ENCODE measurements at regions not wholly inside any gene's neighbourhood (a gene's known extent, or its start where the extent isn't known, plus 50 kb on each side); places are given as distances from the start of the nearest gene placed in this dataset.

DNA sequence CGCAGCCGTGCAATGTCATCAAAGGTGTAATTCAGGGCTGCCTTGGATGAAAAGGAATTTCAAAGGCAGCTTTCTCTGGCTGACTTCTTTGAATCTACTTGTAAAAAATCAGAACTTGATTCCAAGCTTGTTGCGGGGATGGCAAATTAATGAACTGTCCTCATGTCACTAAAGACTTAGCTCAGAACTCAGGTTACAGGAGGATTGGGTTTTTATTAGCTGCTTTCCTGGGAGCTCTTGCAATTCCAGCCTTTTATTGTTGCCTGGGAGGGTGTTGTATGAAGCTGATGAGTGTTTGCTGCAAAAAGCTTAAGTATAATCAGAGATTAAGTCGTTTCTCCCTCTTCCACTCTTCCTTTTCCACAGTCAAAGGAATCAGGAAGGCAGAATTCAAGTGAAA lies 113.0 kb upstream of the CDH4 start:
- no peak for DNase-seq

DNA sequence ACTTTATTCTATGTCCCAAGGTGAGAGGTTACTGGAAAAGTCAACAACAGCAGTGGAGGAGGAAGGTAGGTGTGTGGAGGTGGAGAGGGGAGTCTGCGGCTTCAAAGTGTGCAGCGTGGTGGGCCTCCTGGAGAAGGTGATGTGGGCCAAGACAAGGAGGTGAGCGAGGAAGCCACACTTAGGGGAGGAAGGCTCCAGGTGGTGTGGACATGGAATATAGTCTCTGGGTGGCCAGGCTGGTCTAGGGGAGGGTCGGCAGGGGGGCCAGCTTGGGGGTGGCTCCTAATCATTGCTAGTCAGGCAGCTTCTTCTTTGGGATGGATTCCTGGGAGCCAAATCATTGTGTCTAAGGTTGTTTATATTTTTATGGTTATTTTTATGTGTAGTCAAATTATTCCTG lies 111.5 kb upstream of the CDH4 start:
- no peak for DNase-seq

DNA sequence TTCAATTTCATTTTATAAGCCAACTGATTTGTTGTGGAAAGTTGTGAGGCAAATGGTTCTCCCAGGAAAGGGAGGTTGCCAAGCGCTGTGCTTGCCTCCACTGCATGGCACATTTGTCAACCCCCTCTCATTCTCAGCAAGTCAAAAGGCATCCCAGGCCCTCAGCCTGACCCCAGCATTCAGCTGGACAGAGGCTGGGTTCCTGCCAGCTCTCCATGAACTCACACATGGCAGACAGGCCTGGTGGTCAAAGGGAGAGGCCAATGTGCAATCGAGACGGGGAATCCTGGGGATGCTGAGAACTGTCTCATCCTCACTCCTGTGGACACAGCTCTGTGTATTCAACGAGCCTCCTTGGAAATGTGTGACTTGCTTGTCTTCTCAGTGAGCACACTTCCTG lies 106.0 kb upstream of the CDH4 start:
- DNase-seq: no peak

DNA sequence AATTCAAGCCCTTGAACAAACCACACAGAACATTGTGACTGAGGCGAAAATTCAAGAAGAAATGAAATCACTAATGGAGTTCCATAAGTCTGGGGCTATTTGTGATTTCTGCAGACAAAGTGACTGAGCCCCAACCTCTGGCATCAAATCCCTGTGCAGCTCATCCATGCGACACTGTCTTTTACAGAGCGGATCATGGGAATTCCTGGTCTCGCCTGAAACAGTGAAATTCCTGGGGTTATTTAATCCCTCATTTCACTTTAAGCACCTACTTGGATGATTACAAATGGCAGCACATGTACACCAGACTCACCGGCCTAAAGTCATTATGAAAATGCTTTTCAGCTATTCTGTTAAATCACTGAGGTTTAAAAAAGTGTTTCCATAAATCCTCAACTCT lies 102.4 kb upstream of the CDH4 start:
- DNase-seq: no peak

DNA sequence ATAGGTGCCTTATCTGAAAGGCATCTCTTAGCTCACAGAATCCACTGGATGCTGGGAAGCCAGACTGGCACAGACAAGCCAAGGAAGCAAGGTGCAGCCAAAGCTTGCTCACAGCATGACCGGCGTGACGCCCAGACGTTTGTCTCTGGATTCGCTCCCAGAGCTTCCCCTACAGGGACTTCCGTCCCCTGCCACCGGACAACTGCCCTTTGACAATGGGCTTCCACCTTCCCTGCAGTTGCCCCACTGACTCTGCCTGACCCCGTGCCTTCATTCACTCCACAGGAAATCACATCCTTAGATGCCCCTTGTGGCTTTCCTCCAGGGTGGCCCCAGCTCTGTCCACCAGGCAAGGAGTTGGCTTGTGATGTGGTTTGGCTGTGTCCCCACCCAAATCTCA lies 94.8 kb upstream of the CDH4 start:
- no peak for DNase-seq

DNA sequence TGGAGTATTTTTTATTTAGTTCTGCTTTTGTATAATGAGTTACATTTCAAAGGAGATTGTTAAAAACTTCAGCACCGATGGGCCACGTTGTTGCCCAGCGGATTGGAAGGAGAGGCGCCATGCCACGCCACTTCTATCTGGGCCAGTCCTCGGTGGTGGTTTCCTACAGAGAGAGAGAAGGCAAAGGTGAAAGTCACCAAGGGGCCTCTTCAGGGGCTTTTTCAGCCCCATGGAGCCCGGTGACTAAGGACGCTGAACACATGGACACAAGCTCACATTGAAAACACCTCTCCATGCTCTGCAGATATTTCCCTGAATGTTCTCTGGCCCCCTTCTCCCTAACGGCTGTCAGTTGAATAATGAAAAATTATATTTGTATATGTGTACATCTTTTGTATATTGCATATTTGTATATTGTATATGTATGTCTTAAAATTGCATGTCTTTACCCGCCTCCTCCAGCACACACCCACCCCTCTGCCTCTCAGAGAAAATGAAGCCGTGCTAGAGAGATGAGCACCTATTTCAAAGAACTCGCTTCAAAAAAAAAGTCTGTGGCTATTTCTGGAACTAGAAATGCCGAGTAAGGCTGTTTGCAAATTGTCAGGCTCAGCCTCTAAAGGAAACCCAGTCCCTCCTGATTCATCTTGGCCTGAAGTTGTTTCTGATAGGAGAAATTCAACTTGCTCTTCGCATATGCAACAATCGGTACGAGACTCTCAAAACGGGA lies 91.9 kb upstream of the CDH4 start:
- no peak for DNase-seq

DNA sequence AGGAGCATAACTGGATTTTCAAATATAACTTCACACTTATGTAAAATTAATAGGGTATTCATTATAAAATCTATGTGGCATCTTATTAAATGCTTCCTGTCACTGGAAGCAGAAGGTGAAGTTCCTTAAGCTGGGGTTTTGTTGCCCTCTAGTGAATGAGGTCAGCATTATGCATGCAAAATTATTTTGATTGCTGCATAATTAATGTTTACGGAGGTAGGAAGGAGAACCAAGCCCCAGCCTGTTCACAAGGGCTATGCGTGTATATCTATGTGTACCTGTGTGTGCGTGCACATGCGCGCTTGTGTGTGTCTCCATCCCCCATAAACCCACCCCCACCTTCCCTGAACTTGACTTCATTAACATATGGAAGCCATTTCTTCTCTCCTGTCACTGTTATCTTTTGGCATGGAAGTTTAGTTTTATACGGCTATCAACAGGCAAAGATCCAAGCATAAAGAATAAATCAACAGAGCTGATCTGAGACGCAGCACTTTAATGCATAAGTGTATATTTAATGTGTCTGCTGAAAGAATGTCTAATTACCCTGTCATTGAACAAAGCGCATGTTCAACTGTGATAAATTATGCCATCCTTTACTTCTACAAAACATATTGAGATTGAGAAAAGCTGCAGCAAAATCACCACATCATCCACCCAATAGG lies 90.2 kb upstream of the CDH4 start:
- no peak for DNase-seq

DNA sequence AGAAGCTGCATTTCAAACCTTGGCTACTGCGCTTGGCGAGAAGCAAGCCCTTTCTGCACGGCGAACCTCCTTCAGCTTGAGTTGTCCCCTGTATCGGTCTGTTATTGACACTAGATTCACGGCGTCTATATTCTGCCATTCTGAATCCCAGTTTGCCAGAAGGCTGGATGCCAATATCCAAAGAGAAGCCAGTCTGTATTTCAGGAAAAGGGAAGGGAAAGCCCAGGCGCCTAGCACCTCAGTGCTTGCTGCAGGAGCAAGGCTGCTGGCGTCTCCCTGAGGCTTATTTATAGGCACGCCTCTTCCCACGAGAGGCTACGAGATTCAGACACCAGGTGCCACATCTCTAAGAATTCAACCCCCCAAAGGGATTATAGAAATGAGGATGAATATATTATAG lies 89.6 kb upstream of the CDH4 start:
- no peak for DNase-seq

DNA sequence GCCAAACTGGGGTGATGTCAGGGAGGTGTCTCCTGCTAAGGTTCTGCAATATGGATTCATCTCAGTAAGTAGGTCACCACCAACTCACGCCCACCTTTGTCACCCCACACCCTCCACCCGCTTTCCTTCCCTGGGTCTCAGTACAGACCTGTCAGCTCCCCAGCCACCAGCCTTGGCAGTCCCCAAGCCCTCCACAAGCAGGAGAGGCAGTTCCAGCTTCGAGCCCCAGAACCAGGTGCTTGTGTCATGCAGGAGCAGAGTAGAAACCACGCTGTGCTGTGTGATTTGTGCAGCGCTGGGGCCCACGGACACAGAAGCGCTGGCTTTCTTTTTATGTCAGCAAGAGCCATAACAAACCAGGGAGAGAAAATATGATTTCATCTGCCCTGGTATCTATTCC lies 89.0 kb upstream of the CDH4 start:
- no peak for DNase-seq

DNA sequence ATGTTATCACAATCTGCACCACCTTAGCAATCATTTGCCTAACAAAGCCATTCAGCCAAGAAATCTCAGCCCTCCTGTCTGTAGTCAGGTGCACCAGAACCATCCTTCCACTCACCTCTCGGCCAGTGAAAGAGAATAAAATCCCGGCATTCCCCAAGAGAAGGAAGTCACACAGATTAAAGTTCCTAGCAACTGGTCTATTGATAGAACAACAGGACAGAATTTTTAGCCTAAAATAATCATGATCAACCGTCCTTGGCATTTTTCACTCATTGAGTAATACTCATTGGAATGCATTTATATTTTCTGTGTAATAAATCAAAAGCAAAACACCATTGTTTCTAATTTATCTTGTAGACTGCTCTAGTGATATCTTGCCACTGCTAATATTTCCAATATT lies 85.7 kb upstream of the CDH4 start:
- no peak for DNase-seq

DNA sequence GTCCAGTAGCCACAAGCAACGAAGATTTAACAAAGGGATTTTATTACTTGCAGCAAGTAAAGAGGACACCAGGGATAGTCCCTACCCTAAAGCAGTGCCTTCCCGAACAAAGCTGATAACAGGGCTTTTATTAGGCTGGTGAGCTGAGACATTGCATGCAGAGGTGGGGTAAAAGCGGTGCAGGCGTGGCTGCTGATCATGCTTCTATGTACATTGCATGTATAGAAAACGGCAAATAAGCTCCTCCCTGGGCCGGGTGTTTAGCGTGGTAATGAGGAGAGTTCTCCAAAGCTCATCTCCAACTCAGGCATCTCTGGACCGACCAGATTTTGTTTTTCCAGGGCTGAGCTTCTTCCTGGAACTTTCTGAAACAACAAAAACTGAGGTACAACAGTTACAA lies 83.5 kb upstream of the CDH4 start:
- DNase-seq: no peak

DNA sequence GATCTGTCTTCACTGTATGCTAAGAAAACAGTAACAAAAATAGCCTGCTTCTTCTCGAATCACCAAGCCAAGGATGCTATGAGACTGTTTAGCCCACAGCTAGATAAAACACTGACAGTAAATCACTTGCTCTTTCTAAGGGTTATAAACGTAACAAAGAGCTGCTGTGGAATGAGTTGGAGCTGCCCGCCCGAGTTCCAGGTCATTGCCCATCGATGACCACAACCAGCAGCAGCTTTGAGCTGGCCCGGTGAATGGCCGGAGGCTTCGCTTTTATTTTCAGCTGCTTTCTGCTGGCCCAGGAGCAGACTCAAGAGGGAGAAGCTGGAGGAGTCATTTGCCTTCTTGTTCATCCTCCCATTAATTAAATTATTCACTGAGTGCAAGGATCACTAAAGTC lies 82.2 kb upstream of the CDH4 start:
- no peak for DNase-seq

DNA sequence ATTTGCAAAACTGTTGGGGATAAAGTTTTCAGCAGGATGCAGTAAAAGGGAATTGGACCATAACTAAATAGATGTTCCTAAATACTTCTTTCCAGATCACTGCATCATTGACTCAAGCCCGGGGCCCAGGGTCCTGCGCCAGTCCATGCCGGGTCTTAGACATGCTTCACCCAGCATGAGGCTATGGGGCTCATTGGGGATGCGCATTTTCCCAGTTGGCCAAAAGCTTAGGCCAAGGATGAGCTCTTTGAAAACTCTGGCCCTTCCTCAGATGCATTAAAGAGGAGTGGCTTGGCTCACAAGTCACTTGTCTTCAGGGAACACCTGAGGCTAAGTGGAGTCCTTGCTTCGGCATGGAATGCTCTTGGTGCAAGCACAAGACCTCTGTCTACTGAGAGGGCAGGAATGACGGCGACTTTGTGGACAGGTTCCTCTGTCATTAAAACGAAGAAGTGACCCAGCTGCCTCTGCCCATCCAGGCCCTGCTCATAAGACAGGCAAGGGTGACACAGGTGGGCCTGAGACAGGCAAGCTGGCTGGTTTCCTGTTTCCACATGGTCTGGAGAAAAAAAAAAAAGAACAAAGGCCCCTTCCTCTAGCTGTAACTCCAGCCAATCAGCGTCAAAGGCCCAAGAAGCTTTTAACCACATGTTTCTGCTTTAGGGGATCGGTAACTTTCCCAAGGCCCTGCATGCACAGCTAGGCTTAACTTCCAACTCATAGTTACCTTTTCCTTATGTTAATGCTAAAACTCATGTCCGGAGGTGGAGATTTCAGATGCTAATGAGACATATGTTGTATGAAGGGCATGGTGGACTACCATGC lies 81.4 kb upstream of the CDH4 start:
- DNase-seq: no peak

DNA sequence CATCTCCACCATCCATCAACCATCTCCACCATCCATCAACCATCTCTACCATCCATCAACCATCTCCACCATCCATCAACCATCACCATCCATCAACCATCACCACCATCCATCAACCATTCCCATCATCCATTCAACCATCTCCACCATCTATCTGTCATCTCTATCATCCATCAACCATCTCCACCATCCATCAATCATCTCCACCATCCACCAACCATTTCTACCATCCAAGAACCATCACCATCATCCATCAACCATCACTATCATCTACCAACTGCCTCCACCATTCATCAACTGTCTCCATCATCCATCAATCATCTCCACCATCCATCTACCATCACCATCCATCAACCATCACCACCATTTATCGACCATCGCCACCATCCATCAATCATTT lies 78.8 kb upstream of the CDH4 start:
- no peak for DNase-seq

DNA sequence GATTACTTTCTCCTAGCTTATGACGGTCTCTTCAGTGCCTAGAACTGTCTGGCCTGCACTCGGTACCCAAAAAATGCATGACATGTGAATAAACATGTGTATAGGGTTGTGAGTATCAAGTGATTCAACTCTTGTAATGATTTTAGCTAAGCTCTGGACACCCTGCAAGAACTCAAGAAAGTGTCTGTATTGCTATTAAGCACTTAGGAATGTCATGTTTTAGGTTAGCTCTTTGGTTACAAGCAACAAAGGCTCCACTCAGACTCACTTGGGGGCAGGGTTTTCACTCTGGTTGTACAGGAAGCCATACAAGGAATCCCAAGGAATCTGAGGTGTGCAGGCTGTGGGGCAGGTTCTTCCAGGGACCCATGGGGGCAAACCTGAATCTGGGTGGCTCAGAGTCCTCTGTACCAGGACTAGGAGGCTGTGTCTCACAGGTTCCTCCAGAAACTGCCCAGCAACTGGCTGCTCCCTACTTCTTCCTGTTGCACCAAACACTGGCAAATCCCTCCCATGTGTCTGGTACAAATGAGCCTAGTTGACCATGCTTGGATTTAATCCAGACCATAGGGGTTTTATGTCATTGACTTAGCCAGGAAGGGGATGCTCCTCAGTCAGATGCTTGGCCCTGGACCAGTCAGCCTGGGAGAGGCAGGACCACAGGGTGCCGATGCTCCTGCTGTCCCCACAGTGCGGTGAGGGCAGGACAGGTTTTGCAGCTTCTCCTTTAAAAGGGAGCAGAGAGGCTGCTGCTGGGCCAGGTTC lies 77.9 kb upstream of the CDH4 start:
- no peak for DNase-seq

DNA sequence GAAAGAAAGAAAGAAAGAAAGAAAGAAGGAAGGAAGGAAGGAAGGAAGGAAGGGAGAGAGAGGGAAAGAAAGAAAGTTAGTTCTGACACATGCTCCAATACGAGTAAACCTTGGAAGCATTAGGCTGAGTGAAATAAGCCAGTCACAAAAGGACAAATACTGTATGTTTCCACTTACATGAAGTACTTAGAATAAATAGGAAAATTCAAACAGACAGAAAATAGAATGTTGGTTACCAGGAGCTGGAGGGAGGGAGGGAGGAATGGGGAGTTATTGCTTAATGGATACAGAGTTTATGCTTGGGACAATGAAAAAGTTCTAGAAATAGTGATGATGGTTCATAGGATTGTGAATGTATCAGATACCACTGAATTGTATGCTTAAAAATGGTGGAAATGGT lies 75.2 kb upstream of the CDH4 start:
- no peak for DNase-seq

DNA sequence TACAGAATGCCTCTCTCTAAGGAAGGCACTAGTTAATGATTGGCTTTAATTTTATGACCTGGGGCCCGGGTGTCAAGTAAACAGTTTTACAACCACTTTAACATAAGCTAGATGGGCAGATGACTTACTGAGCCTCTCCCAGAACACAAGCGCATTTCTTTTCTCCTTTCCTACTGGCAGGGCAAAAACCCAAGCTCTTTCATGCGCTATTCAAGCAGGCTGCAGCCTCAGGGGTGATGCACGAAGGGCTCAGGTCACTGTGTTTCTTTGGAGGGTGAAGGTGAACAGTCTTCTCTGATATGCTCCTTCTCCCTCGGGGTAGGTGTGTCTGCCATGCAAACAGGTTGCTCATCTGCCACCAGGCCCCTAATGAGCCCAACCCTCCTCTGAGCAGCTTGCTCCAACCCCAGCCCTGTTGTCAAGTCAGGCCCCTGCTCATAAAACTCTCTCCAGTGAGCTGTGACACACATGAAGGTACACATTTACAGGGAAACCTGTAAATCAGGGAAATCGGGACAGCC lies 73.5 kb upstream of the CDH4 start:
- no peak for DNase-seq

DNA sequence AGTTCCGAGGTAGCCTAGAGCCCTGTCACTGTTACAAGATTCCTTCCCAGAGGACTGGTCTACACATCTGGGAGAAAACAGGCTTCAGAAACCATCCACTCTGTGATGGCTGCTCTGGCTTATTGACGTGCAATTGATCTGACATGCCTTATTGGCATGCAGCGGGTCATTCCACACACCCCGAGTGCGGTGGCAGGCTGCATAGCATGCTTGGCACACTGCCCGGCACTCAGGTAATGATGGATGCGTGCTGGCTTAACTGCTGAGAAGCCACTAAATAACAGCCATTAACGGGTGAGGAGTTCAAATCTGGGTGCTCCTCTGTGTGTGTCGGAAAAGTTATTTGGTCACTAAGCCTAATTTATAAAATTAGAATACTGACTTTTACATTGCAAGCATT lies 67.9 kb upstream of the CDH4 start:
- no peak for DNase-seq

DNA sequence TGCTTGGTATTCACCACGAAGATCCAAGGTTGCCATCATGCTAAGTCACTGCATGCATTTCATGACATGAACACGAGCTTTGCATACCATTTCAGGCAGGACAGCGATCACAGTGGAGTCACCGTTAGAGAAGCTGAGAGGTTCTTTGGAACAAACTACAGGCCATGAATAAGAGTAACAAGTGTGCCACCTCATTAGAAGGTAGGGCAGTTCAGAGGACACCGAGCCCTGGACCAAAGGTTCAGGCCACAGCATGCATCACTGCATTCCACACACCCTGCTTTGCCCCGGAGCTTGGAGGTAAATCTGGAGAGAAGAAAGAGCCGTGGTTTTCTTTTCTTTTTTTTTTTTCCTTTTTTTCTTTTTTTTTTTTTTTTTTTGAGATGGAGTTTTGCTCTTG lies 66.9 kb upstream of the CDH4 start:
- no peak for DNase-seq

DNA sequence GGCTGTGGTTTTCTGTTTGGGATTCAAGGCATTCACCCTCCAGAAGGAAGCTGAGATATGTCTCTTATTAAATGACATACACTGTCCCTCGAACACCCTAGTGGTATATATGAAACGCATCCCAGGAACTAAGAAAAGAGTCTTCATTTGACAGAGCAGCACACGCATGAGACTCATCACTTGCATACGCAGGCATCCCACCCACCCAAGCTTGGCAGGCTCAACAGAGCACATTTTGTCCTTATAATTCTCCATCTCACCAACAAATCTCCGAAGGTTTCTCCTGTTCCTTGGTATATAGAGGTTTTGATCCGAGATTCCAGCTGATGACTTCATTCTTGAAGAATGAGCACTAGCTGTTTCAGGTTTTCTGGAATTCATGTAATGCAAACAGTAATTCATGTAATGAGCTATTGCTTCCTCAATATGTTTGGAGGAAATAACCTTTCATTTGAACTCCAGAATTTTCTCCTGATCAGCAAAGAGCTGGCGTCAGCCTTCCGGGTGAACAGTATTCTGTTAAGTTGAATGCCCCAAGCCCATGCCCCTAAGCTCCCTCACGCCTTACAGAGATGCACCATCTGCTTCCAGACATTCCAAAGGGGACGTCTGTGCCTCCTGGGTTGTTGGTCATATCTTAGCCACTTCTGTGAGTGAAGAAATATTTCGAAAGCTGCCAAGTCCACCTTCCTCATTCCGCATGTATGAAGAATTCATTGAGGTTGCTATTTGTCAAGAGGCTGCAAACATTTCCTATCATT lies 66.0 kb upstream of the CDH4 start:
- DNase-seq: no peak

DNA sequence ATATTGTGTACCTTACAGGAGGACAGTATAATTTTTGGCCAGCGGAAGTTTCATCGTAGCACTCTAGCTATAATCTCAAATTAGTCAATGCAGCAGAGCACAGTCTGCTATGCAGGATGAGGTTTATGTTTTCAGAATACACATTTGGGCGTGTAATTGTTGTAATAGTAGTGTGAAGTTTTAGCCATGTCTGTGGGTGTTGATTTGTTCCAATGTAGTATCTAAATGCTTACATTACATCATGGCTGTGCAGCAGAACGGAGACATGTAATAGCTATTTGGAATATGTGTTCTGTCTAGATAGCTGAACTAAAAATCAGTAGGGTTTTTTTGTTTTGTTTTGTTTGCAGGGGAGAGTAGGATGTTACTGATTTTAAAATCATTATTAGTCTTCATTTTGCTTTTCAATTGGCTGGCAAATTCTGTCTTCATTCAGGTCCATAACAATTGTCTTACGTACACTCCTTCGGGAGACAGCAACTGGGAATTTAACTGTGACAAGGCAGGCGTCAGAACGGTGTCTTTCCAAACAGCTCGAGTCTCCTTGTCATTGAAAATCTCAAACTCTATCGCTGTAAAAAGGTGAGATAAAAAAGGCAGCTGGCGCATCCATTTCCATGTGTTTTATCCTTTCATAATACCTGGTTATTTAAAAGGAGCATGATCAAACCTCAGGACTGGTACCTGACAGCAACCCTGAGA lies 65.1 kb upstream of the CDH4 start:
- DNase-seq: no peak

DNA sequence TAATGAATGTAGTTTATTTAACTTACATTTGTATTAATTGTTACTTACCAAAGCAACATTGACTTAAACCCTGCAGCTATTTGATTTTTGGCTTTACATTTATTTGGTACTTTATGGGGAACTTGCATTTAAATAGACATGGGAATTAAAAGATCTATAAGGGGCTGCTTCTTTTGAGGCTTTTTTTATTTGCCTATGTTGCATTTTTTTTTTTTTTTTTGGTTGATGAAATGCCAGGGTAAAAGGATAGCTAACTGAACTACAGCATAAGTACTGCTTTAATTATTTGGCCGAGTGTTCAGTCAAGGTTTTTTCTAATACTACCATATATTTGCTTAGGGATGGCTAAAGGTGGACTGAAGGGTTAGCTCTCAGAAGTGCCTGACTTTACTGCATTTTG lies 62.5 kb upstream of the CDH4 start:
- no peak for DNase-seq
